C4-2B (cell line): ENCODE measurements at regions not wholly inside any gene's neighbourhood (a gene's known extent, or its start where the extent isn't known, plus 50 kb on each side); places are given as distances from the start of the nearest gene placed in this dataset.

Experiments used
- ZFX ChIP-seq: fragments of 450-650 bp; IDR thresholded peaks from 2 replicates; pipeline ENCODE4 v1.6.1; 2017
- TF ChIP-seq, protein P1 (sequence below): fragments of 450-650 bp; conservative IDR thresholded peaks from 2 replicates; pipeline ENCODE4 v1.5.1; 2017; ENCODE audit warnings: mild to moderate bottlenecking

DNA sequence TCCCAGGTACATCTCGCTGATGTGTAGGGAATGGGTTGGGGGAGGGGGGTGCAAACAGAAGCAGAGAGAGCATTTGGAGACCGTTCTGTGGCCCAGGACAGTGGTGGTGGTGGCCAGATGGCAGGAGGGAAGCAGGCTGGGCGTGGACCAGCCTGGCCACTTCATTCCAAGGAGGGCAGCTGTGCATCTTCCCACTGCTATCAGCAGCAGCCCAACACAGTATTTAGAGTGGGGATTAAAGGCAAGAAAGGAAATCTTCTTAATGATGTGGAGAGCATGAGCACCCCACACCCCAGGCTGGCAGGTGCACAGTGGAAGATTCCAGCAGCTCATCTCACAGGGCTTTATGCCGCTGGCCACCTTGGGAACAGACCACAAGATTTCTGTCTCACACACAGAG lies 198.7 kb downstream of the NPHP4 start:
- TF ChIP-seq, protein P1, sequence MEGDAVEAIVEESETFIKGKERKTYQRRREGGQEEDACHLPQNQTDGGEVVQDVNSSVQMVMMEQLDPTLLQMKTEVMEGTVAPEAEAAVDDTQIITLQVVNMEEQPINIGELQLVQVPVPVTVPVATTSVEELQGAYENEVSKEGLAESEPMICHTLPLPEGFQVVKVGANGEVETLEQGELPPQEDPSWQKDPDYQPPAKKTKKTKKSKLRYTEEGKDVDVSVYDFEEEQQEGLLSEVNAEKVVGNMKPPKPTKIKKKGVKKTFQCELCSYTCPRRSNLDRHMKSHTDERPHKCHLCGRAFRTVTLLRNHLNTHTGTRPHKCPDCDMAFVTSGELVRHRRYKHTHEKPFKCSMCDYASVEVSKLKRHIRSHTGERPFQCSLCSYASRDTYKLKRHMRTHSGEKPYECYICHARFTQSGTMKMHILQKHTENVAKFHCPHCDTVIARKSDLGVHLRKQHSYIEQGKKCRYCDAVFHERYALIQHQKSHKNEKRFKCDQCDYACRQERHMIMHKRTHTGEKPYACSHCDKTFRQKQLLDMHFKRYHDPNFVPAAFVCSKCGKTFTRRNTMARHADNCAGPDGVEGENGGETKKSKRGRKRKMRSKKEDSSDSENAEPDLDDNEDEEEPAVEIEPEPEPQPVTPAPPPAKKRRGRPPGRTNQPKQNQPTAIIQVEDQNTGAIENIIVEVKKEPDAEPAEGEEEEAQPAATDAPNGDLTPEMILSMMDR, result no peak
- TF ChIP-seq ZFX, result no peak
